GM21390 (cell line): ENCODE measurements at regions not wholly inside any gene's neighbourhood (a gene's known extent, or its start where the extent isn't known, plus 50 kb on each side); places are given as distances from the start of the nearest gene placed in this dataset.
"Not testable (repeated sequence)": the region's sequence is repeated elsewhere in the genome, so short reads cannot be mapped to it uniquely, and the experiment has no call there.

Source experiments
- ATAC-seq: cut with Tn5 transposase; IDR thresholded peaks from one replicate; pipeline ENCODE4 v1.9.1; 2021; ENCODE audit not compliant: unreplicated experiment

GRCh38 chr7:25686493-25686892 lies 458.2 kb upstream of the NPVF start:
- ATAC-seq = no peak

DNA sequence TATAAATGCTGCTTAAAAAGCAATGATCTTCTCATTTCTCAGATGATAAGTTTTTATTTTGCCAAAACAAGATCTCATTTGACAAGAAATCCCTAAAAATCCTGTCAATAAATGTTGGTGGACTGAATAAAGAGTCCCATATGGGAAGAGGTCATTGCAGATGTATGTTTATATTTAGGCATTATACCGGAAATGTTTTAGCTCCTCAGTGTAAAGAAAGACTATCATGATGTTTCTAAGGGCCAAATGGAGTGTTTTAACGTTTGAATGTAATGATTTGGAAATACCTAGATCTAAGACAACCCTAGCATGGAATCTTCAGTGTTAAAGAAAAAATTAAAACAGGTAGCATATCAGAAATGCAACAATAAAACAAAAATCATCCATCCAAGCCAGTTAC lies 457.8 kb upstream of the NFE2L3 start:
- ATAC-seq = no peak

DNA sequence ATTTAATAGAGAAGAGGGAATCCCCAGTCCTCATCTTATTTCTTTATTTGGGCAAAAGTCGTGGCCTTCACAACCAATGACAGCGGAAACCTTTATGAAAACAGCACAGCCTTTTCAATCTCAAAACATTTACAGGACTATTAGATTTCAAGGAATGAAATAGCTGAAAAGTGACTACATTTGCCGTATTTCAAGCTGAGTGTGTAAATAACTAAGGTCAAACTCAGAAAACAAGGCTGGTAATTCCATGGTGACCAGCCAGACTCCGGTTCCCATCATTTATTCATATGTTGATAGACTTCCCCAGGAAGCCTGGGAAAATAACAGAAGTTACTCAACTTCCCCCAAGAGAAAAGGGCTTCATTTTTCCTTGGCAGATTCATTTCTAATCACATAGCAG lies 457.3 kb upstream of the NFE2L3 start:
- no peak for ATAC-seq

DNA sequence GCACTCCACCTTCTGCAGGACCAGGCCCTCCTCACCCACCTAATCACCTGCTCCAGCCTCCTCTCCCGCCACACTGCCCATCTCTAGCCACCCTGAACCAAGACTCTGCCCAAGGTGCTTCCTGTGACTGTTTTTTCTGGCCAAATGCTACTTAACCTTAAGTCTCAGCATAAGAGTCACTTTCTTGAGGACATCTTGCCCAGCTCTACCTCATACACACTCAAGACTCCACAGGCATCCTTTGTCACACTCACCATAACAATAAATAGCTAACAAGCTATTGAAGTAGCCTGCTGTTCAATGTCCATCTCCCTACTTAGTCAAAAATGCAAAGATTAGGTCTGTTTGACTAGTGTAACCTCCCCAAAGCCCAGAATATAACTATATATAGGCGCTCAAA lies 455.4 kb upstream of the NFE2L3 start:
- no peak for ATAC-seq

DNA sequence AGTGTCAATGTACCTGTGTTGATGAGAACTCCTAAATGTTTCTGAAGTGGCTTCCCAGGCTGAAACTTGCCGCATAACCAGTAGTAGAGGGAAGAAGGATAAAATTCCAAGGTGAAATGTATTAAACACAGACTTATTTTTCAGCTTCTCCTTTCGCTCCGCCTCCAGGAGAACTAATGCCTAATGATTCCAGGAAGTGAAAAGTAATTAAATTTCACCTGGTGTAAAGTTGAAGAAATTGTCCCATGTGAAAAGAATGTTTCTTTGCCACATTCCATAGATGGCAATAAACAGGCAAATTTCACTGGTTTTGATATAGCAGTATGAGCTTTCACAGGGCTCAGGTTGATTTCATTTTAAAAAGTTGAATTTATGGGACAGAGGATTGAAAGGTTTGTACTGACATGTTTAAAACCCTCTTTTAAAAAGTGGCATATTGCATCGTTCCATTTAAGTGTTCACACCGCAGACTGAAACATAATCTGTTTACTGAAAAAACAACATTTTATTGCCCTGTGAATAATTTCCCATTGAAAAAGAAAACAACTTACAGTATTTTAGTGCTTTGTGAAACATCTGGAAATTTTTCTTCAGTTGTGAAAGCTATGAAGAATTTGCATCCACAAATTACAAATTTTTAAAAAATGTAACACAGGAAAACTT lies 453.4 kb upstream of the NFE2L3 start:
- ATAC-seq = no peak

DNA sequence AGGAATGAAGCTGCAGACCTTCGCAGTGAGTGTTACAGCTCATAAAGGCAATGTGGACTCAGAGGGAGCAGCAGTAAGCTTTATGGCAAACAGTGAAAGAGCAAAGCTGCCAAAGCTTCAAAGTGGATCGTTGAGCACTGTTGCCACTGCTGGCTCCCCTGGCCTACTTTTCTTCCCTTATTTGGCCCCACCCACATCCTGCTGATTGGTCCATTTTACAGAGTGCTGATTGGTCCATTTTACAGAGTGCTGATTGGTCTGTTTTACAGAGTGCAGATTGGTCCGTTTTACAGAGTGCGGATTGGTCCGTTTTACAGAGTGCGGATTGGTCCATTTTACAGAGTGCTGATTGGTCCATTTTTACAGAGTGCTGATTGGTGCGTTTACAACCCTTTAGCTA lies 451.9 kb upstream of the NFE2L3 start:
- ATAC-seq = not testable (repeated sequence)

DNA sequence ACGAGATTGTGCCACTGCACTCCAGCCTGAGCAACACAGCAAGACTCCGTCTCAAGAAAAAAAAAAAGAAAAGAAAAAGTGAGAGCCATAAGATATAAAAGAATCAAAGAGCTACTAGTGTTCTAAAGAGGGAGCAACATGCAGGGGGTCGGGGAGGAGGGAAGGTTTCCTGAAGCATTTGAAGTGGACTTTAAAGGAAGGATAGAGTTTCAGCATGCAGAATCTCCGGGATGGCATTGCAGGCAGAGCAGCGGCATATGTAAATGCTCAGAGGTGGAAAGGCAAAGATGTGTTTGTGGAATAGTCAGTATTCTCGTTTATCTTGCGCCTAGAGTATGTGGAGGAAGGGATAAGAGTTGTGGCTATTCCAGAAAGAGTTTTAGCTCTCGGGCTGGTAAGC lies 447.6 kb upstream of the NFE2L3 start:
- ATAC-seq = no peak

DNA sequence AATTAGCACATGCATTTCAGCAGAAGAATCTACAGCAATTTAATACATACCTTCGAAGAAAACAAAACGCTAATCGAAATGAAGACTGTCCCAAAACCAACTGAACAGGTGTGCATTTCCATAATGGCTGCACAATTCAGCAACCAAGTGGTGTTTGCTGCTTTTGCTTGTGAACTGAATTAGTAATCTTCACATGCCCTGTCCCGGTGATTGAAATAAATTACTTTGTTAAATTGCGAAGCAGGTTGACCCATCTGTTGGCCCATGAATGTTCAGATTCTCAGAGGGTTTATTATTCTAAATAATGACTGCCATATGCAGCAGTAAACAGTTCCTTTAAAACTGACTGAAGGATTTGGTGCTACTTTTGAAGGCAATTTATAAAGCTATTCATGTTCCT lies 445.2 kb upstream of the NFE2L3 start:
- ATAC-seq = no peak

- no peak for ATAC-seq
These were observed 444.0 kb upstream of the NFE2L3 start for GRCh38 chr7:25707768-25708620.

GRCh38 chr7:25710959-25711358 lies 441.0 kb upstream of the NFE2L3 start:
- no peak for ATAC-seq

GRCh38 chr7:25711940-25712339 lies 440.1 kb upstream of the NFE2L3 start:
- ATAC-seq = no peak

DNA sequence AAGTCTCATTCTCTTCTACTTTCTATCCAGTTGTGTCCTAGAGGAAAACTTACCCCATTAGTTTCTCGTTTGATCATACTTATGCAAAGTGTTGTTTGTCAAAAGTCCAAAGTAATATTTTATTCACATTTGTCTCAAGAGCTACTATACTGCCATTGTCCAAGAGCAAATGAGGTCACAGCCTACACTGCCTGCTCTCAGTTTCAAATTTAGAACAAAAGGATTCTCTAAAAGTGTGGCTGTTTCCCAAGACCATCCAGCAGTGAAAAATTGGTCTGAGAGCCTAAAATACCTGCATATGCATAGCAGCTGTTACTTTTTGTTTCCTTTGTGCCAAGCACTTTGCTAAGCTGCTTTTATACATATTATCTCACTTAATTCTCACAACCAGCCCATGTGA lies 439.5 kb upstream of the NFE2L3 start:
- ATAC-seq = no peak

GRCh38 chr7:25714013-25714412 lies 438.0 kb upstream of the NFE2L3 start:
- ATAC-seq = no peak

- ATAC-seq = no peak
These were observed 435.6 kb upstream of the NFE2L3 start for GRCh38 chr7:25716421-25716820.

DNA sequence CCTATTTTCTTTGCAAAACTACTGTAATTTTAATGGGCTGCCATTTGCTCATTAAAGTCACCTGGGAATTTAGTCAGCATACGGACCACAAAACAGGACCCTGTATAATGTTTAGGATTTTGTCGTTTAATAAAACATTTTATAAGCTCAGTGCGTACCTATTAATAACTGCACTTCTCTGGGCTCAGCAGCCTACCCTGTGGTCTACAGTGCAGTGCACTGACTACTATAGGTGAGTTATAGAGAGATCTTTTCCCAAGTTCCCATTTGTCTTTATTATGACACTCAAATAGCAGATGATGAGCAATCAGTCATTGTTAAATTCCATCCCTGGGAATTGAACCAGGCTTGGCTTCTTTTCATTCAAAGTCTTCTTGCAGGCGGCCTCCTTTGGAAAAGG lies 433.4 kb upstream of the NFE2L3 start:
- no peak for ATAC-seq

- ATAC-seq = no peak
These were observed 432.7 kb upstream of the NFE2L3 start for GRCh38 chr7:25719190-25719896.

GRCh38 chr7:25720427-25720826 lies 431.6 kb upstream of the NFE2L3 start:
- no peak for ATAC-seq

- ATAC-seq = no peak
These were observed 429.1 kb upstream of the NFE2L3 start for GRCh38 chr7:25722856-25723255.

- ATAC-seq = no peak
These were observed 426.5 kb upstream of the NFE2L3 start for GRCh38 chr7:25725451-25725850.

- ATAC-seq = no peak
These were observed 425.7 kb upstream of the NFE2L3 start for GRCh38 chr7:25726170-25726780.

GRCh38 chr7:25726781-25727311 lies 425.2 kb upstream of the NFE2L3 start:
- no peak for ATAC-seq
